MG63 (cell line): ENCODE measurements at regions not wholly inside any gene's neighbourhood (a gene's known extent, or its start where the extent isn't known, plus 50 kb on each side); places are given as distances from the start of the nearest gene placed in this dataset.
A peak's percentile ranks its signal among the peaks of the same experiment; 100 is the strongest.

Experiments used
- DNase-seq: peaks from one replicate; pipeline ENCODE4 v3.0.0-alpha.2; 2020
- H3K27me3 ChIP-seq: fragments of 250-450 bp; sonication (Bioruptor Pico); 2 replicates; pipeline ENCODE4 v1.5.1; 2020; ENCODE audit warnings: mild to moderate bottlenecking, moderate library complexity
- H3K36me3 ChIP-seq: fragments of 250-450 bp; sonication (Bioruptor Pico); 2 replicates; pipeline ENCODE4 v1.5.1; 2020; ENCODE audit warnings: mild to moderate bottlenecking, moderate library complexity
- H3K4me3 ChIP-seq: fragments of 250-450 bp; sonication (Bioruptor Pico); 2 replicates; pipeline ENCODE4 v1.5.1; 2020; ENCODE audit warnings: mild to moderate bottlenecking, moderate library complexity
- H3K9me3 ChIP-seq: fragments of 250-450 bp; sonication (Bioruptor Pico); 2 replicates; pipeline ENCODE4 v1.5.1; 2020; ENCODE audit warnings: mild to moderate bottlenecking, moderate library complexity

DNA sequence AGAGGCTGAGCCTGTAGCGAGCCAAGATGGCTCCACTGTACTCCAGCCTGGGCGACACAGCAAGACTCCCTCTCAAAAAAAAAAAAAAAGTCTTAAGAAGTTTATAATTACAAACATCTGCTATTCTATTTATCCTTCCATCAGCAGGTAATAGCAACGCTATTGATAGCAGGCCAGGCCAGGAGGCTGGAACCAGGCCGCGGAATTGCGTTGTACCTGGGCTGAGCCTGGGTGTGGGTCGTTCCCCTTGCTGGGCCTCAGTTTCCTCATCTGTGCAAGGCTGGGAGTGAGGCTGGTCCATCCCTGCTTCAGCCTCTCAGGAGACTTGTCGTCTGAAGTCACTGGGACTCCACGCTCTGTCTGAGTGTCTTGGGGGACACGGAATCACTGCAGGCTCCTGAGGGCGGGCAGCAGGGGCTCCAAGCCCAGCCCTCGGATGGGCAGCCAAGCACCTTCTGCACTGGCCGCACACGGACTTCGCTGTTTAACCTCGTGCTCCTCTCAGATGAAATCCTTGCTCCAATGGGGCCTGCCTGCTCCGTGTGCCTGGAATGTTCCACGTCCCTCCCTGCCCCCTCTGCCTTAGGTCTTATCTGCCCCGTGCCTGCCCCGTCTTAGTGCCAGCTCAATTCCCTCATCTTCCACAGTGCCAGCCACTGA, 103.9 kb upstream of the C1orf174 start:
- Histone ChIP-seq H3K9me3 (no peaks in the 10 kb centered on the region), H3K4me3 (no peak overlapping the region), H3K27me3 (no peaks in the 10 kb centered on the region), H3K36me3 (no peaks in the 10 kb centered on the region)
- DNase-seq: no peak

DNA sequence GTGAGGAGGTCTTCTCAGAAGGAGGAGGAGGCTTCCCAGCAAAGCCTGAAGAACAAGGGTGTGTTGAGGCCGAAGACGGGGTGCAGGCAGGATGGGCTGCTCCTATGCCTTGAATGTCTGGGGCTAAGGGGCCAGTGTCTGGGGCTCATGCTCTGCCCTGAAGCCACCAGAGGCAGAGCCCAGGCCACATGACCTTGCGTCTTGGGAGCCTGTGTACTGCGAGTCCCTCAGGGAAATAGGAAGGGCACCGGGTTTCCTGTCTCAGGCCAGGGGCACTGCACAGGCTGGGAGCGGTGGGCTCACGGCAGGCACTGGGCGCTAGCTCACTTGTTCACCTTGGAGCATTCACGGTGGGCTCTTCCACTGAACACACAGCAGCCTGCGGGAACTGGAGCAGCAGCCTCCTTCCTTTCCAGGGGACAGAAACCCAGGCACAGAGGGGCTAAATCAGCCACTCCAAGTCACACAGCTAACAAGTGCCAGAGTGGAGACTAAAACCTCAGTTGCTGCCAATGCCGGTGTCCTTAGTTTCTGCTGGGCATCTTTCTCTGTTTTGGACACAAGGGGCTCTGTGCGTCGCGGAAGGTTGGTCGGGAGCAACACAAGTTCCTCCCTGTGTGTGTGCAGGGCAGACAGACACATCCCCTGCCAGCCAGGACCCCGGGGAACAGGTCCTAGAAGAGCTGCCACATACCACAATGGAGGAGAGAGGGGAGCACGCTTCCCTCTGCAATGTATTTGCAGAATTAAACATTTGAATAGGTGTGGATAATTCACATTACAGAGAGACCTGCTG, 104.8 kb upstream of the C1orf174 start:
- no peaks in the 10 kb centered on the region for H3K9me3 ChIP-seq
- H3K4me3 ChIP-seq: no peak overlapping the region
- no peaks in the 10 kb centered on the region for H3K36me3 ChIP-seq
- H3K27me3 ChIP-seq: no peaks in the 10 kb centered on the region
- DNase-seq: no peak

DNA sequence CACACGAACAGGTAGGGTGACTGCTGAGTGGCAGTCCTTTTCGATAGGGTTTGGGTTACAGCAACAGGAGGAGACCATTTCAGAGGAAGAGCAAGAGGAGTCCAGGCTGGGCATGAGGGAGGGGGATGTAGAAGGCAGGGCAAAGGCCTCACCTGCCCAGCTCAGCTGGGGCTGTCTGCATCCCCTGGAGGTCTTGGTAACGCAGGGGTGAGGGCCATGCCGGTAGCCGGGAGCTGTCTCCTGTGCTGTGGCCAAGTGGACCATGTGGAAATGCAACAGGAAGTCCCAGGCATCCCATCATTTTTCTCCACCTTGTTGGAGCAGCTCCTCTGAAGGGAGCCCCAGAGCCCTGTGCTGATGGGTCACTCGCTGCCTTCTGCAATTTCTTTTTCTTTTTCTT, 105.4 kb upstream of the C1orf174 start:
- Histone ChIP-seq H3K4me3 (no peak overlapping the region), H3K9me3 (no peaks in the 10 kb centered on the region), H3K36me3 (no peaks in the 10 kb centered on the region), H3K27me3 (no peaks in the 10 kb centered on the region)
- DNase-seq: no peak

DNA sequence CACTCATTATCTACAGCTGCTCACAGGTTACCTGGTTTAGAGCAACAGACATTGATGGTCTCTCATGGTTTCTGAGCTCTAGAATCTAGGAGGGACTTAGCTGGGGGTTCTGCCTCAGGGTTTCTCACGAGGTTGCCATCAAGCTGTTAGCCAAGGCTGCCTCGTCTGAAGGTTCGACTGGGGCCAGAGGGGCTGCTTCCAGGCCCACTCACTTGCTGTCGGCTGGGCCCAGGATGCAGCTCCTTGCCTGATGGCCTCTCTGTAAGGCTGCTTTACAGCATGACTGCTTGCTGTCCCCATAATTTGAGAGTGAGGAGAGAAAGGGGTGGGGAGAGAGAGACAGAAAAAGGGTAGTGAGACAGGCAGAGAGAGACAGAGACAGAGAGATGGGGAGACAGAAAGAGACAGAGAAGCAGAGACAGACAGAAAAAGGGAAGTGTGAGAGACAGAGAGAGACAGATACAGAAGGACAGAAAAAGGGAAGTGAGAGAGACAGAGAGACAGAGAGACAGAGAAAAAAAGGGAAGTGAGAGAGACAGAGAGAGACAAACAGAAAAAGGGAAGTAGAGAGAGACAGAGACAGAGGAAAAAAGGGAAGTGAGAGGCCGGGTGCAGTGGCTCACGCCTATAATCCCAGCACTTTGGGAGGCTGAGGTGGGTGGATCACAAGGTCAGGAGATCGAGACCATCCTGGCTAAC, 106.8 kb upstream of the C1orf174 start:
- Histone ChIP-seq H3K36me3 (no peaks in the 10 kb centered on the region), H3K9me3 (no peaks in the 10 kb centered on the region), H3K27me3 (no peaks in the 10 kb centered on the region), H3K4me3 (no peak overlapping the region)
- no peak for DNase-seq

DNA sequence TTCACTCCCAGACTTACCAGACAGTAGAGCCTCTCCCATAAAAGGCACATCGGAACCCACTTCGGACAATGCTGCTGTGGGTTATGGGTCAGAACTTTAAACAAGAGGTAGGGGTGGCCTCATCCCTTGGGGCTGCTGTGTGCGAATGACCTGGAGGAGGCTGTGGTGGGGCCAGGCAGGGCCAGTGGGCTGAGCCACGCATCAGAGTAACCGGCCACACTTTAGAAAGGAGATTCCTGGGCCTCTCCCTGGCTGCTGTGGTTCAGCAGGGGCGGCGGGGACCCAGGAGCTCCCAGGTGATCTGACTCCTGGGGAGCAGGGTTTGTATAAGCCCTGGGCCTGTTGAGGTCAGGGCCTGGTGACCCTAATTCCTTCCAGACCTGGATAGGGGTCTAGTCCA, 110.2 kb upstream of the C1orf174 start:
- Histone ChIP-seq H3K9me3 (no peaks in the 10 kb centered on the region), H3K4me3 (no peak overlapping the region), H3K27me3 (no peaks in the 10 kb centered on the region), H3K36me3 (no peaks in the 10 kb centered on the region)
- DNase-seq: no peak

DNA sequence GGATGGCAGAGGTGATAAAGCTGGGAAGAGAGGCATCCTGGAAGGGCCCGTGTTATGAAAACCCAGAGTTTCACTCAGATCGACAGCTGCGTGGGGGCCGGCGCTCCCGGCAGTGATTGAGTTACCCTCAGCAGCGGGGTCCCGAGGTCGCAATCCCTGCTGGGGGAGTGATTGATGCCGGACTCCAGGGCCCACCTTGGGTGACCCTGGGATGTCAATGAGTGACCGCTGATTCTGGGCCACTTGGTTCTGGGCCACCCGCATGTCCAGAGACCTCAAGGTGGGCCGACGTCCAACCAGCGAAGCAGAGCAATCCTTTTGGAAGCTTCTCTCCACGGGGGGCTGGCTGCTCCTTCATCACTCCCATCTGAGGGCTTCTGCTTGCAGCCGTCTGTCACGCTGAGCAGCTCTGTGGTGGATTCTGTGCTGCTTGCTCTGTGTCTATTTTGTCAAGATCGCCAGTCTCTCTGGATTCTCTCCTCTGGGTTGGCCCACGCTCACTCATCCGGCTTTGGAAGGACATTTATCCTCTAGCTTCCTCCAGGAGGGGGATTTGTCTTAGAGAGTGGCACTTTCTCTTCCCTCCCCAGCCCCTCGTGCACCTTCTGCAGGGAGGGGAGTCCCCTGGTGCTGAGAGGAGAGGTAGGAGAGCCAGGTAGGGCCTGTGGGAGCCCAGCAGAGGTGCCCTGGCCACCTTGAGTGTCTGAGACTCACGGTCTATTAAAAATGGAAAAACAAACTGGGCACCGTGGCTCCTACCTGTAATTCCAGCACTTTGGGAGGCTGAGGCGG, 110.9 kb upstream of the C1orf174 start:
- Histone ChIP-seq H3K9me3 (no peaks in the 10 kb centered on the region), H3K4me3 (no peak overlapping the region), H3K27me3 (no peaks in the 10 kb centered on the region), H3K36me3 (no peaks in the 10 kb centered on the region)
- no peak for DNase-seq

- no peak for DNase-seq
Observed at GRCh38 chr1:4016351-4017130, 116.5 kb upstream of the C1orf174 start.

DNA sequence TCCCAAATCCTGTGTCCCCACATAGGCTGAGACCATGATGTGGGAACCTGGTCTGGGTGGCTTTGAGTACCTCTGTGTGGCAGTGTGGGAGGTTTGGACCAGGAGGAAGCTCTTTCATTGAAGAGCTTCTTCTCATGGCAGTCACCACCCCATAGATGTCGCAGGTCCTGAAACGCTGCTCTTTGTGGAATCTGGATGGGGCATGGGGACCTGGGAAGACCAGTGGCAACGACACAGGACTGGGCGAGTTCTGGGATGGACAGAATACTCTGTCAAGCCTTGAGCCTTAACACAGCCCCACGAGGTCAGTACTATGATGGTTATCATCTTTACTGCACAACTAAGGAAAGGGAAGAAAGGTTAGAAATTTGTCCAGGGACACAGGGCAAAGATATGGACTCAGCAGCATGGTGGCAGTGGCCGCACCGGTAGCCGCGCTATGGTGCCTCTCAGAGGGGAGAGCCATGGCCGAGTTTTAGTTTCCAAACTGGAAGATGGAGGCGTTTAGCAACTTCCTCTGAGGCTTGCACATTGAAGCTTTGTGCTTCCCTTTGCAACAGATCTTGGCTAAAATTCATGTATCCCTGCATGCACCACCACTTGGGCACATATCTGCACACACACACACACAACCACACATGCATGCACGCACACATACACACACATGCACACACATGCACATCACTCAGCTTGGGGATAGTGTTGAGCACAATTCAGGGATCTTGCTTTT, 117.7 kb upstream of the C1orf174 start:
- no peaks in the 10 kb centered on the region for H3K9me3 ChIP-seq
- H3K4me3 ChIP-seq: no peak overlapping the region

More at GRCh38 chr1:4016351-4017130, 116.5 kb upstream of the C1orf174 start:
- Histone ChIP-seq H3K36me3 (no peaks in the 10 kb centered on the region), H3K9me3 (no peaks in the 10 kb centered on the region), H3K4me3 (no peak overlapping the region), H3K27me3 (no peaks in the 10 kb centered on the region)

DNA sequence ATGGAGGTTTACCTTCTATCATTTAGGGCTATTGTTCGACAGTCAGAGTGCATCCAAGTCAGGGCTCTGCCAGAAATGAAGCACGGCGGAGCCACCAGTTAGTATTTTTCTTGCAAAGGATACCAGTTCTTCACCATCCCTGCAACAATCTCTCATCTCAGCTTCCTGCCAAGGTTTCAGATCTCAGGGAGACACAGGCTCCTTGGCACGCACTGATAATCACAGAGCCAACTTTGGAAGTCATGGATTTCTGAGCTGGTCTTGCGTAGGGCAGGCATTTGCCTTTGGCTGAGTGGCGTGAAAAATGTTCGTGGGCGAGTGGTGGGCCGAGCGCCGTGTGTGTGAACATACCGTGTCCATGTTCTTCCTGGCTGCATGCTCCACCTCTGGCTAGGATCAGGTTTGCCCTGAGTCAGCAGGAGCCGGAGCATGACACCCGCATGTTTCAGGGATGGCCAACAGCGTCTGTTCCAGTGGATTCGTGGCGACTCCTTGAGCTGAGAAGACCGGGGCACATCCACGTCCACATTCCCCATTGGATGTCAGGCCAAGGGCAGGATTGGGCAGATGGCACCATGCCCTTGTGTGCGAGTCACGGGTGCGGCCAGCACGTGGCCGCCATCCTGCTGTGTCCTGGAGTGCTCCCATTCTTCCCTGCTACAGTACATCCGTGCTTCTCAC, 118.5 kb upstream of the C1orf174 start:
- DNase-seq: peak; percentile 64
- H3K9me3 ChIP-seq: no peaks in the 10 kb centered on the region

More for the DNA sequence above, 117.7 kb upstream of the C1orf174 start:
- no peak for DNase-seq
- no peaks in the 10 kb centered on the region for H3K27me3 ChIP-seq
- no peaks in the 10 kb centered on the region for H3K36me3 ChIP-seq

DNA sequence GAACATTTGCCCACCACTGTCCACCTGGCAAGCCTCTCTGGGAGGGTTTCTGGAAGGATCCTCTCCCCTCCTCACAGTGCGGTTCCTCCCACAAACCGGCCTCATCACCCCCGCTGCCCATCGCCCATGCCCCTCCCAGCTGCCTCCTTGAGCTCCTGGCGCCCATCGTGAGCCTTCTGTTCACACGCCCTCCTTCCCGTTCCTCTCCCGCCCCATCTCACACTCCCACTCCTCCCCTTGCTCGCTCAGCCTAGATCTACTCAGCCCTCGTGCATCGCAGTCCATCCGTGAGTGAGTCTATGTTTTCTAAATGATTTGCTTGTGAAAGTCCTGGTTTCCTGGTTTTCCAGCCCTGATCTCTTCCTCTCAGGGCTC, 119.1 kb upstream of the C1orf174 start:
- no peaks in the 10 kb centered on the region for H3K9me3 ChIP-seq
- no peak for DNase-seq

More for the DNA sequence above, 118.5 kb upstream of the C1orf174 start:
- no peak overlapping the region for H3K4me3 ChIP-seq
- no peaks in the 10 kb centered on the region for H3K27me3 ChIP-seq
- no peaks in the 10 kb centered on the region for H3K36me3 ChIP-seq

GRCh38 chr1:4019606-4020331, 119.7 kb upstream of the C1orf174 start:
- no peaks in the 10 kb centered on the region for H3K36me3 ChIP-seq
- no peaks in the 10 kb centered on the region for H3K9me3 ChIP-seq
- no peaks in the 10 kb centered on the region for H3K27me3 ChIP-seq
- H3K4me3 ChIP-seq: no peak overlapping the region
- DNase-seq: no peak

More for the DNA sequence above, 119.1 kb upstream of the C1orf174 start:
- Histone ChIP-seq H3K4me3 (no peak overlapping the region), H3K27me3 (no peaks in the 10 kb centered on the region), H3K36me3 (no peaks in the 10 kb centered on the region)

- H3K9me3 ChIP-seq: no peaks in the 10 kb centered on the region
Observed at GRCh38 chr1:4020449-4020848, 120.4 kb upstream of the C1orf174 start.

GRCh38 chr1:4021136-4021973, 121.3 kb upstream of the C1orf174 start:
- DNase-seq: no peak
- Histone ChIP-seq H3K27me3 (no peaks in the 10 kb centered on the region), H3K9me3 (no peaks in the 10 kb centered on the region), H3K36me3 (no peaks in the 10 kb centered on the region), H3K4me3 (no peak overlapping the region)

More at GRCh38 chr1:4020449-4020848, 120.4 kb upstream of the C1orf174 start:
- H3K27me3 ChIP-seq: no peaks in the 10 kb centered on the region
- H3K36me3 ChIP-seq: no peaks in the 10 kb centered on the region
- no peak overlapping the region for H3K4me3 ChIP-seq
- no peak for DNase-seq

GRCh38 chr1:4021974-4022268, 121.8 kb upstream of the C1orf174 start:
- no peaks in the 10 kb centered on the region for H3K9me3 ChIP-seq
- H3K4me3 ChIP-seq: no peak overlapping the region
- DNase-seq: no peak
- H3K27me3 ChIP-seq: no peaks in the 10 kb centered on the region
- no peaks in the 10 kb centered on the region for H3K36me3 ChIP-seq
